Prostate gland (tissue), 2 donors: ENCODE measurements at regions not wholly inside any gene's neighbourhood (a gene's known extent, or its start where the extent isn't known, plus 50 kb on each side); places are given as distances from the start of the nearest gene placed in this dataset.

Experiments
- CTCF ChIP-seq, 4 experiments: fragments of 200-600 bp in 2 of 4; fragments of 450-650 bp in 2 of 4; sonication (generic) in 2 of 4; IDR thresholded peaks; 1 replicate in 3 of 4; 2 replicates in 1 of 4; pipeline ENCODE4 v1.5.1; 2016 to 2019; ENCODE audit warnings: antibody characterized with exemption in 4 of 4, mild to moderate bottlenecking in 2 of 4, moderate library complexity in 2 of 4
- POLR2A ChIP-seq: fragments of 450-650 bp; IDR thresholded peaks from one replicate; pipeline ENCODE4 v1.6.1; 2016; ENCODE audit warnings: antibody characterized with exemption, mild to moderate bottlenecking
- POLR2AphosphoS5 ChIP-seq: sonication (generic); formaldehyde crosslinking; IDR thresholded peaks from one replicate; pipeline ENCODE4 v1.6.1; 2017; ENCODE audit warnings: antibody characterized with exemption

- no peak for TF ChIP-seq CTCF (IDR thresholded peaks at IDR 0.05)
- no peak for TF ChIP-seq POLR2AphosphoS5
- no peak for TF ChIP-seq POLR2A
Measured at GRCh38 chr15:49758856-49759255, 138.0 kb downstream of the DTWD1 start.
